Prostate gland (tissue), 2 donors: ENCODE measurements at regions not wholly inside any gene's neighbourhood (a gene's known extent, or its start where the extent isn't known, plus 50 kb on each side); places are given as distances from the start of the nearest gene placed in this dataset.

ENCODE experiments used
- CTCF ChIP-seq, 4 experiments: fragments of 200-600 bp in 2 of 4; fragments of 450-650 bp in 2 of 4; sonication (generic) in 2 of 4; IDR thresholded peaks; 1 replicate in 3 of 4; 2 replicates in 1 of 4; pipeline ENCODE4 v1.5.1; 2016 to 2019; ENCODE audit warnings: antibody characterized with exemption in 4 of 4, mild to moderate bottlenecking in 2 of 4, moderate library complexity in 2 of 4
- POLR2A ChIP-seq: fragments of 450-650 bp; IDR thresholded peaks from one replicate; pipeline ENCODE4 v1.6.1; 2016; ENCODE audit warnings: antibody characterized with exemption, mild to moderate bottlenecking
- POLR2AphosphoS5 ChIP-seq: sonication (generic); formaldehyde crosslinking; IDR thresholded peaks from one replicate; pipeline ENCODE4 v1.6.1; 2017; ENCODE audit warnings: antibody characterized with exemption

GRCh38 chr4:3612281-3612680, 80.1 kb upstream of the LRPAP1 start:
- TF ChIP-seq POLR2A: no peak
- no peak for TF ChIP-seq CTCF (IDR thresholded peaks at IDR 0.05)
- no peak for TF ChIP-seq POLR2AphosphoS5
